ENCODE measurements at regions not wholly inside any gene's neighbourhood (a gene's known extent, or its start where the extent isn't known, plus 50 kb on each side); places are given as distances from the start of the nearest gene placed in this dataset.

DNA sequence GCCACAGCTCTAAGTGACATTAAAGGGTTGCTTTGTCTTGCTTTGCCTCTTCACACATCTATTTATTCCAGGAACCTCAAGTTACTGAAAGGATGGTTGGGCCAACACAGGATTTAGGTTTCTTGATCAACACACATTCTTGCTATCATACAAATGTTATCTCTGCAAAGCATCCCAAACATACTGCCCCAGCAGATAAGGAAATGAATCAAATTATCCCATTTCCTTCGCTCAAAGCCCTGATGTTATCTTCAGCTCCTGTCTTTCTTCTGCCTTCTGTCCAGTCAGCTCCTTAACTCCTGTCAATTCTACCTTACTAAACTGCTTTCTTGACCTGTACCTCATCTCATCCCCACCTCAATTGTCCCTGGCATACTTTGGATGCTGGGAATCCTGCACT is 355.9 kb upstream of the TENM4 start:
- H2BK20ac ChIP-seq (ENCODE audit: low read length), result no peak overlapping the region
- H3K4me2 ChIP-seq (ENCODE audit: insufficient read depth in 1 of 2, low read depth in 2 of 2, low read length in 2 of 2), result no peak overlapping the region
- no peak overlapping the region for H2BK12ac ChIP-seq (ENCODE audit: low read depth, low read length)
- no peak overlapping the region for H3K23ac ChIP-seq (ENCODE audit: insufficient read length)
- FAIRE-seq (no peak), DNase-seq (ENCODE audit: low read depth in 1 of 2, low spot score in 2 of 2) (no peak)
- H3K14ac ChIP-seq (ENCODE audit: insufficient read length), result no peak overlapping the region
- no peak overlapping the region for H4K8ac ChIP-seq (ENCODE audit: extremely low read depth, insufficient read depth, low read length)
- H2AK5ac ChIP-seq (ENCODE audit: low read depth, low read length), result no peak overlapping the region
- POLR2A ChIA-PET (ENCODE audit: partially characterized antibody), result no interaction called here
- no peaks in the 10 kb centered on the region for H3K27me3 ChIP-seq (replicated peaks in 1 of 4; ENCODE audit: control insufficient read depth in 3 of 4, extremely low read depth in 1 of 4, insufficient read depth in 3 of 4, low read length in 3 of 4)
- no peak overlapping the region for H3K4me3 ChIP-seq (ENCODE audit: extremely low read depth in 1 of 4, insufficient read depth in 2 of 4, low read depth in 3 of 4, low read length in 4 of 4)
- no peaks in the 10 kb centered on the region for H3K36me3 ChIP-seq (ENCODE audit: control insufficient read depth in 2 of 4, insufficient read depth in 4 of 4, low read length in 3 of 4)
- no peak overlapping the region for H2BK120ac ChIP-seq (replicated peaks; ENCODE audit: low read depth, low read length)
- H3K18ac ChIP-seq (ENCODE audit: extremely low read depth, low read length), result no peak overlapping the region
- no peaks in the 10 kb centered on the region for H3K9me3 ChIP-seq (ENCODE audit: insufficient read depth in 2 of 2, low read depth in 1 of 2, low read length in 1 of 2)
- H3K79me2 ChIP-seq (ENCODE audit: control insufficient read depth in 1 of 2, insufficient read depth in 2 of 2, low read length in 2 of 2), result no peaks in the 10 kb centered on the region
- no peak overlapping the region for H4K91ac ChIP-seq (replicated peaks; ENCODE audit: insufficient read length, low read length)
- CTCF ChIA-PET (ENCODE audit: partially characterized antibody), result interaction anchor here (0.6 to 1.6 kb wide), 2 partner anchors 35 to 1196 kb away, joined by 3 read pairs; no protein-coding TSS in a partner anchor
- H3K23me2 ChIP-seq (ENCODE audit: low read depth, low read length), result no peaks in the 10 kb centered on the region
- H2AFZ ChIP-seq (ENCODE audit: low read length), result no peak overlapping the region
- no peaks in the 10 kb centered on the region for H3K4me1 ChIP-seq (replicated peaks in 1 of 4; ENCODE audit: control insufficient read depth in 3 of 4, insufficient read depth in 4 of 4, low read length in 3 of 4)
- no peak overlapping the region for H3K4ac ChIP-seq (replicated peaks; ENCODE audit: insufficient read length, low read depth, low read length)
- H2BK5ac ChIP-seq (ENCODE audit: low read depth, low read length), result no peak overlapping the region
- H4K5ac ChIP-seq (ENCODE audit: insufficient read length, low read depth, low read length), result no peak overlapping the region
- WGBS, 2 experiments (ENCODE audit: extremely low coverage in 1 of 2, insufficient coverage in 1 of 2, insufficient read length in 1 of 2, insufficient replicate concordance in 2 of 2, low coverage in 1 of 2, low lambda C conversion rate in 2 of 2, missing lambda C conversion rate in 1 of 2), result 84% methylated on average over 1 of the region's 1 CpG; no CpG with 5 or more reads in 1 of the 2 experiments
- no peak overlapping the region for H2BK15ac ChIP-seq (ENCODE audit: low read length)
- H4K20me1 ChIP-seq (replicated peaks in 1 of 2; ENCODE audit: control insufficient read depth in 1 of 2, insufficient read depth in 2 of 2, low read length in 2 of 2), result no peaks in the 10 kb centered on the region
- no peak overlapping the region for H3K9ac ChIP-seq (replicated peaks in 1 of 4; ENCODE audit: extremely low read depth in 1 of 4, low read depth in 3 of 4, low read length in 3 of 4)
- H3K27ac ChIP-seq (ENCODE audit: low read depth, low read length), result no peak overlapping the region
- H3K79me1 ChIP-seq (ENCODE audit: low read depth, low read length), result no peaks in the 10 kb centered on the region
- H3K56ac ChIP-seq (replicated peaks; ENCODE audit: insufficient read length, low read depth, low read length), result no peak overlapping the region
- TF ChIP-seq POU5F1 (IDR thresholded peaks at IDR 0.05; ENCODE audit: low read depth, low read length), result no peak
- TF ChIP-seq, protein P1, sequence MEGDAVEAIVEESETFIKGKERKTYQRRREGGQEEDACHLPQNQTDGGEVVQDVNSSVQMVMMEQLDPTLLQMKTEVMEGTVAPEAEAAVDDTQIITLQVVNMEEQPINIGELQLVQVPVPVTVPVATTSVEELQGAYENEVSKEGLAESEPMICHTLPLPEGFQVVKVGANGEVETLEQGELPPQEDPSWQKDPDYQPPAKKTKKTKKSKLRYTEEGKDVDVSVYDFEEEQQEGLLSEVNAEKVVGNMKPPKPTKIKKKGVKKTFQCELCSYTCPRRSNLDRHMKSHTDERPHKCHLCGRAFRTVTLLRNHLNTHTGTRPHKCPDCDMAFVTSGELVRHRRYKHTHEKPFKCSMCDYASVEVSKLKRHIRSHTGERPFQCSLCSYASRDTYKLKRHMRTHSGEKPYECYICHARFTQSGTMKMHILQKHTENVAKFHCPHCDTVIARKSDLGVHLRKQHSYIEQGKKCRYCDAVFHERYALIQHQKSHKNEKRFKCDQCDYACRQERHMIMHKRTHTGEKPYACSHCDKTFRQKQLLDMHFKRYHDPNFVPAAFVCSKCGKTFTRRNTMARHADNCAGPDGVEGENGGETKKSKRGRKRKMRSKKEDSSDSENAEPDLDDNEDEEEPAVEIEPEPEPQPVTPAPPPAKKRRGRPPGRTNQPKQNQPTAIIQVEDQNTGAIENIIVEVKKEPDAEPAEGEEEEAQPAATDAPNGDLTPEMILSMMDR (IDR thresholded peaks at IDR 0.05; ENCODE audit: control extremely low read depth in 1 of 3, insufficient read depth in 1 of 3, low read depth in 1 of 3, low read length in 3 of 3), result no peak
- TF ChIP-seq, protein P2, sequence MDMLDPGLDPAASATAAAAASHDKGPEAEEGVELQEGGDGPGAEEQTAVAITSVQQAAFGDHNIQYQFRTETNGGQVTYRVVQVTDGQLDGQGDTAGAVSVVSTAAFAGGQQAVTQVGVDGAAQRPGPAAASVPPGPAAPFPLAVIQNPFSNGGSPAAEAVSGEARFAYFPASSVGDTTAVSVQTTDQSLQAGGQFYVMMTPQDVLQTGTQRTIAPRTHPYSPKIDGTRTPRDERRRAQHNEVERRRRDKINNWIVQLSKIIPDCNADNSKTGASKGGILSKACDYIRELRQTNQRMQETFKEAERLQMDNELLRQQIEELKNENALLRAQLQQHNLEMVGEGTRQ (IDR thresholded peaks at IDR 0.05; ENCODE audit: low read length), result no peak
- TF ChIP-seq TCF12 (IDR thresholded peaks at IDR 0.05; ENCODE audit: low read depth, low read length), result no peak
- no peak for TF ChIP-seq BACH1 (IDR thresholded peaks at IDR 0.05; ENCODE audit: low read length)
- no peak for TF ChIP-seq KDM4A (IDR thresholded peaks at IDR 0.05; ENCODE audit: low read depth, low read length, severe bottlenecking)
- no peak for TF ChIP-seq SP1 (IDR thresholded peaks at IDR 0.05; ENCODE audit: low read depth, low read length)
- no peak for TF ChIP-seq TBP (IDR thresholded peaks at IDR 0.05; ENCODE audit: low read depth, low read length)
- TF ChIP-seq PHF8 (conservative IDR thresholded peaks at IDR 0.05; ENCODE audit: low read depth, low read length), result no peak
- TF ChIP-seq POLR2AphosphoS5 (IDR thresholded peaks at IDR 0.05; ENCODE audit: low read depth, low read length), result no peak
- TF ChIP-seq CBX8 (IDR thresholded peaks at IDR 0.05; ENCODE audit: borderline replicate concordance, low read depth, low read length), result no peak
- no peak for TF ChIP-seq GTF2F1 (IDR thresholded peaks at IDR 0.05; ENCODE audit: borderline replicate concordance, low read depth, low read length)

Data from H1 (cell line).